ENCODE measurements at regions not wholly inside any gene's neighbourhood (a gene's known extent, or its start where the extent isn't known, plus 50 kb on each side); places are given as distances from the start of the nearest gene placed in this dataset.
"Not testable (repeated sequence)": the region's sequence is repeated elsewhere in the genome, so short reads cannot be mapped to it uniquely, and the experiment has no call there.

GRCh38 chr4:18159117-18159912 lies 137.8 kb upstream of the LCORL start:
- H3K79me2 ChIP-seq (ENCODE audit: insufficient read depth, low read length); H3K4me1 ChIP-seq (ENCODE audit: insufficient read depth, low read length); ATAC-seq; intact Hi-C loops (cut with micrococcal nuclease; ENCODE audit: unreplicated experiment); CTCF ChIA-PET (ENCODE audit: low intra/inter-chr PET ratio, low total read pairs); H2AFZ ChIP-seq (ENCODE audit: low read length); DNase-seq (ENCODE audit: low spot score); H4K20me1 ChIP-seq (ENCODE audit: insufficient read depth, low read length); in situ Hi-C loops (cut with HindIII; ENCODE audit: extremely low pct_ligation_motif_present, low pct_unique_long_range_greater_than_20kb); BruUV-seq (replicated peaks); POLR2A ChIA-PET; H3K4me2 ChIP-seq (ENCODE audit: low read depth, low read length); H3K27me3 ChIP-seq (ENCODE audit: control insufficient read depth in 1 of 2, insufficient read depth in 2 of 2, low read length in 2 of 2); H3K4me3 ChIP-seq (replicated peaks in 1 of 3; ENCODE audit: insufficient read depth in 1 of 3, low read depth in 2 of 3, low read length in 3 of 3); H3K9ac ChIP-seq (ENCODE audit: insufficient read depth, low read depth, low read length); H3K27ac ChIP-seq (ENCODE audit: extremely low read length, insufficient read depth, low read length); FAIRE-seq; H3K36me3 ChIP-seq (replicated peaks in 1 of 2; ENCODE audit: control insufficient read depth in 1 of 2, insufficient read depth in 2 of 2, low read length in 2 of 2); H3K9me3 ChIP-seq (ENCODE audit: low read length): not testable (repeated sequence)
- WGBS (ENCODE audit: low lambda C conversion rate): 87% methylated on average over 16 of the region's 51 CpGs

- Histone ChIP-seq H3K4me3 (replicated peaks in 1 of 3; ENCODE audit: insufficient read depth in 1 of 3, low read depth in 2 of 3, low read length in 3 of 3) (no peak overlapping the region), H4K20me1 (ENCODE audit: insufficient read depth, low read length) (no peaks in the 10 kb centered on the region), H3K4me2 (ENCODE audit: low read depth, low read length) (no peak overlapping the region), H3K27me3 (ENCODE audit: control insufficient read depth in 1 of 2, insufficient read depth in 2 of 2, low read length in 2 of 2) (no peaks in the 10 kb centered on the region), H2AFZ (ENCODE audit: low read length) (no peak overlapping the region), H3K27ac (ENCODE audit: extremely low read length, insufficient read depth, low read length) (no peak overlapping the region), H3K4me1 (ENCODE audit: insufficient read depth, low read length) (no peaks in the 10 kb centered on the region), H3K79me2 (ENCODE audit: insufficient read depth, low read length) (no peaks in the 10 kb centered on the region), H3K36me3 (replicated peaks in 1 of 2; ENCODE audit: control insufficient read depth in 1 of 2, insufficient read depth in 2 of 2, low read length in 2 of 2) (no peaks in the 10 kb centered on the region), H3K9ac (ENCODE audit: insufficient read depth, low read depth, low read length) (no peak overlapping the region), H3K9me3 (ENCODE audit: low read length) (no peaks in the 10 kb centered on the region)
- intact Hi-C loops (cut with micrococcal nuclease; ENCODE audit: unreplicated experiment) (no loop called here), in situ Hi-C loops (cut with HindIII; ENCODE audit: extremely low pct_ligation_motif_present, low pct_unique_long_range_greater_than_20kb) (no loop called here)
- ChIA-PET CTCF (ENCODE audit: low intra/inter-chr PET ratio, low total read pairs) (no interaction called here), POLR2A (no interaction called here)
- 0% methylated on average over 2 of the region's 2 CpGs for WGBS (ENCODE audit: low lambda C conversion rate)
- DNase-seq (ENCODE audit: low spot score) (no peak), FAIRE-seq (no peak), ATAC-seq (no peak)
- no TSS peak for BruUV-seq (replicated peaks)
- TF ChIP-seq SNAPC5 (CRISPR knock-in tag; IDR thresholded peaks at IDR 0.05; ENCODE audit: borderline replicate concordance) (no peak), MAFK (conservative IDR thresholded peaks at IDR 0.05 in 1 of 2, IDR thresholded peaks at IDR 0.05 in 1 of 2; ENCODE audit: low read length in 2 of 2) (peak; percentile 80 to 83), ZSCAN31 (CRISPR knock-in tag; IDR thresholded peaks at IDR 0.05; ENCODE audit: low read depth) (no peak), TBX3 (IDR thresholded peaks at IDR 0.05; ENCODE audit: borderline replicate concordance) (no peak), ZNF160 (CRISPR knock-in tag; IDR thresholded peaks at IDR 0.05) (no peak), KDM5B (CRISPR knock-in tag; IDR thresholded peaks at IDR 0.05; ENCODE audit: borderline replicate concordance) (no peak), RELA (CRISPR knock-in tag; IDR thresholded peaks at IDR 0.05) (no peak), ATF7 (IDR thresholded peaks at IDR 0.05) (peak; percentile 37; the same call in 1 of the 2 replicates), ATF7 (CRISPR knock-in tag; IDR thresholded peaks at IDR 0.05) (no peak), MAFF (IDR thresholded peaks at IDR 0.05; ENCODE audit: low read depth, low read length) (peak; percentile 72), ZFX (CRISPR knock-in tag; IDR thresholded peaks at IDR 0.05; ENCODE audit: low read depth) (no peak), CEBPB (IDR thresholded peaks at IDR 0.05; ENCODE audit: borderline replicate concordance, low read depth, low read length) (peak; percentile 57), RFX1 (IDR thresholded peaks at IDR 0.05) (no peak)
Observed at GRCh38 chr4:18155067-18156041, 133.8 kb upstream of the LCORL start.

Data from HepG2 (cell line).